HG03039 (cell line): ENCODE measurements at regions not wholly inside any gene's neighbourhood (a gene's known extent, or its start where the extent isn't known, plus 50 kb on each side); places are given as distances from the start of the nearest gene placed in this dataset.

ENCODE experiments used
- ATAC-seq: cut with Tn5 transposase; IDR thresholded peaks from one replicate; pipeline ENCODE4 v1.9.1; 2021; ENCODE audit warnings: mild to moderate bottlenecking, moderate library complexity; ENCODE audit not compliant: unreplicated experiment

GRCh38 chr4:71268166-71268565 lies 70.7 kb upstream of the SLC4A4 start:
- ATAC-seq = no peak

GRCh38 chr4:71269233-71269632 lies 69.6 kb upstream of the SLC4A4 start:
- ATAC-seq = no peak

- ATAC-seq = no peak
Observed at GRCh38 chr4:71270901-71271300, 67.9 kb upstream of the SLC4A4 start.

- ATAC-seq = no peak
Observed at GRCh38 chr4:71272976-71273375, 65.8 kb upstream of the SLC4A4 start.

- no peak for ATAC-seq
Observed at GRCh38 chr4:71275004-71275403, 63.8 kb upstream of the SLC4A4 start.

DNA sequence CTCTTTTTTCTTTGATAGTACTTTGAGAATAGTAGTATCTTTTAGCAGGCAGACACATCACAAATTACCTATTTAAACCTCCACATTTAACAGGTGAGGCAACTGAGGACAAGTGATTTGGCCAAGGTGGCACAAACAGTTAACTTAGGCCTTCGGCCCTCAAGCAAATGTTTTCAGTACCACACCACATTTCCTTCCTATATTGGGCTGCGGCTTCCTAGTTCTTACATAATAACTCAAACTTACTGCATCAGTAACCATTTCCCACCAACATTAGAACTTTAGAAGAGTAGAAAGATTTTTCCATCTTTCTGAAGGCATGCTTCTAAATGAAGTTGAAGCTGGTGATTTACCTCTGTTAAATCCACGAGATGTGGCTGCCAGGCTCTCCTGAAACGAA lies 63.2 kb upstream of the SLC4A4 start:
- no peak for ATAC-seq

GRCh38 chr4:71277353-71277752 lies 61.5 kb upstream of the SLC4A4 start:
- ATAC-seq = no peak

DNA sequence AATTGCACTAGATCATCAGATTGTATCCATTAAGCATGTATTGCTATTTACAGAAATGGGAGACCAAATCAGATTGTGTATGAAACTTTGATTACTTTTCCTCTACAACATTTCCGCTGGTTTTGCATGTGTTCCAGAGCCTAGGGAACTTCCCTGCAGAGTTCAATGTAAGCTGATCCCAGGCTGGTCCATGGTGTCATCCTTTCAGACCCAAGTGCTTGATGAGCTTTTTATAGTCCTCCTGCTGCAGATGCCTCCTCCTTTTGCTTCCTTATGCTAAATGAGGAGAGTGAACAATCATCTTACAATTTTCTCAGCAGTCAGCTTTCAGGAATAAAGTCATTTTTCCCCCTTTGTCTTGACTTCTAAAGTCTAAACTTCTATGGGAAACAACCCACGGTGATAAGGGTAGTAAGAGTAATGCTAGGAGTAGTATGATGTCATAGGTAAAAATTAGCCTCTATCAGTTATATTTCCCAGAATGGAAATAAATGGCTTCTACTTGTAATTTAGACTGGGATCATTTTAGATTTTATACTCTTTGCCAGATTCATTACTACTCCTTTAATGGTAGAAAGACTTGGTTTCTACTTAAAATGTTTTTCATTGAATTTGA lies 55.1 kb upstream of the SLC4A4 start:
- no peak for ATAC-seq

DNA sequence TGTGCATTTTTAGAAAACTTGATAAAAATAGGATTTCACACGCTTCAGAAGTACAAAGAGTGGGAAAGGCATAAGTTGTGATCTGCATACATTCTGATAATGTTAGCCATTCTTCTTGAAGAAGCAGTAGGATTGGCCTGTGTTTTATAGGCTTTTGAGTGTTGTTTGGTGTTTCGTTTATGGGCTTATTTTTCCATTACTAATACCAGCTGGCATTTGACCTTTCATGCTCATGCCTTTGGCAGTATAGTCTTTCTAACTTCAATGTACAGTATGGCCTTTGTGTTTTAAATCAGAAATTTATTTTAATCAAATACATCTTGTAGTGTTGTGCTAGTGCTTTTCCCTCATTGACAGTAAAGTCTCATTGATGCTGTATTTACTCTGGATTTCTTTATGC lies 51.5 kb upstream of the SLC4A4 start:
- ATAC-seq = no peak

- no peak for ATAC-seq
Observed at GRCh38 chr4:71288875-71289274, 49.9 kb upstream of the SLC4A4 start.
